Motor neuron (in vitro differentiated cells): ENCODE measurements at regions not wholly inside any gene's neighbourhood (a gene's known extent, or its start where the extent isn't known, plus 50 kb on each side); places are given as distances from the start of the nearest gene placed in this dataset.
"Not testable (repeated sequence)": the region's sequence is repeated elsewhere in the genome, so short reads cannot be mapped to it uniquely, and the experiment has no call there.

Experiments
- ATAC-seq, 8 experiments: fragments of 200-7000 bp; cut with Tn5 transposase; replicated peaks in 6 of 8; 2 replicates each; pipeline ENCODE4 v1.8.0; 2021; ENCODE audit warnings: mild to moderate bottlenecking in 8 of 8, moderate library complexity in 8 of 8
- H3K27ac ChIP-seq, 2 donors: fragments of 250-450 bp; sonication (Bioruptor Pico); 2 replicates each; pipeline ENCODE4 v1.9.0; 2021; ENCODE audit warnings: antibody characterized with exemption in 2 of 2, mild to moderate bottlenecking in 2 of 2, moderate library complexity in 1 of 2
- H3K4me1 ChIP-seq, 2 donors: fragments of 250-450 bp; sonication (Bioruptor Pico); replicated peaks in 1 of 2; 2 replicates each; pipeline ENCODE4 v1.6.1; 2021; ENCODE audit warnings: antibody characterized with exemption in 2 of 2, mild to moderate bottlenecking in 2 of 2, moderate library complexity in 1 of 2
- H3K4me3 ChIP-seq, 5 donors: fragments of 250-450 bp; sonication (Bioruptor Pico); 2 replicates each; pipeline ENCODE4 v1.9.0; 2021; ENCODE audit warnings: antibody characterized with exemption in 5 of 5, mild to moderate bottlenecking in 5 of 5, moderate library complexity in 4 of 5
- WGBS, 10 experiments: fragments of 450-650 bp; shearing (Covaris generic); methylation state at CpG; one replicate each; pipeline ENCODE4 v1.0.0; 2022; 5-methylcytosine and 5-hydroxymethylcytosine counted together
- in situ Hi-C, 9 experiments: fragments of 400-800 bp; cut with MboI; loops; one replicate each; pipeline ENCODE4 v1.15.0; 2021; ENCODE audit warnings: low sequenced_read_pairs in 9 of 9, low pct_unique_long_range_greater_than_20kb in 2 of 9; ENCODE audit not compliant: unreplicated experiment in 9 of 9

- H3K4me1 ChIP-seq, in situ Hi-C loops, H3K27ac ChIP-seq, H3K4me3 ChIP-seq: not testable (repeated sequence)
- ATAC-seq: peak in 7 of 8 experiments; percentile 62 to 93 (median 80)
- WGBS, 10 experiments: no CpG with 5 or more reads among the region's 5 CpGs
These were observed 93.7 kb upstream of the FAM72C start for GRCh38 chr1:144065299-144066060.

GRCh38 chr1:144049365-144049764 lies 77.6 kb upstream of the FAM72C start:
- no CpG with 5 or more reads among the region's 5 CpGs for WGBS, 10 experiments
- H3K4me1 ChIP-seq, H3K27ac ChIP-seq, in situ Hi-C loops, H3K4me3 ChIP-seq: not testable (repeated sequence)
- ATAC-seq: peak in 1 of 8 experiments; percentile 36

GRCh38 chr1:144046645-144047044 lies 74.9 kb upstream of the FAM72C start:
- peak in 3 of 8 experiments; percentile 28 to 94 (median 94) for ATAC-seq
- in situ Hi-C loops, H3K4me1 ChIP-seq, H3K4me3 ChIP-seq, H3K27ac ChIP-seq: not testable (repeated sequence)
- WGBS, 10 experiments: no CpG with 5 or more reads among the region's 3 CpGs

- WGBS, 10 experiments: no CpG with 5 or more reads among the region's 13 CpGs
- H3K4me1 ChIP-seq, in situ Hi-C loops, H3K27ac ChIP-seq, H3K4me3 ChIP-seq: not testable (repeated sequence)
- ATAC-seq: peak in 3 of 8 experiments; percentile 78 to 92 (median 79)
These were observed 74.2 kb upstream of the FAM72C start for GRCh38 chr1:144045751-144046546.

GRCh38 chr1:144042251-144042650 lies 70.5 kb upstream of the FAM72C start:
- no CpG with 5 or more reads among the region's 1 CpG for WGBS, 10 experiments
- H3K27ac ChIP-seq, in situ Hi-C loops, H3K4me3 ChIP-seq, H3K4me1 ChIP-seq: not testable (repeated sequence)
- ATAC-seq: peak in 1 of 8 experiments; percentile 55

- H3K4me1 ChIP-seq, H3K4me3 ChIP-seq, H3K27ac ChIP-seq, ATAC-seq, in situ Hi-C loops: not testable (repeated sequence)
- no CpG with 5 or more reads among the region's 3 CpGs for WGBS, 10 experiments
These were observed 68.5 kb upstream of the FAM72C start for GRCh38 chr1:144040293-144040692.

GRCh38 chr1:144034045-144034444 lies 62.3 kb upstream of the FAM72C start:
- no CpG with 5 or more reads among the region's 3 CpGs for WGBS, 10 experiments
- H3K4me1 ChIP-seq, H3K27ac ChIP-seq, H3K4me3 ChIP-seq, in situ Hi-C loops: not testable (repeated sequence)
- peak in 1 of 8 experiments; percentile 55 for ATAC-seq

GRCh38 chr1:144031550-144031949 lies 59.8 kb upstream of the FAM72C start:
- ATAC-seq, H3K27ac ChIP-seq, H3K4me1 ChIP-seq, H3K4me3 ChIP-seq, in situ Hi-C loops: not testable (repeated sequence)
- no CpG with 5 or more reads among the region's 2 CpGs for WGBS, 10 experiments

GRCh38 chr1:144026022-144026421 lies 54.2 kb upstream of the FAM72C start:
- in situ Hi-C loops: not testable (repeated sequence)

GRCh38 chr1:144021690-144022384 lies 50.1 kb upstream of the FAM72C start:
- peak in 2 of 8 experiments; percentile 27 to 65 for ATAC-seq
- H3K4me1 ChIP-seq, H3K27ac ChIP-seq, H3K4me3 ChIP-seq, in situ Hi-C loops: not testable (repeated sequence)
- no CpG with 5 or more reads among the region's 5 CpGs for WGBS, 10 experiments

More at GRCh38 chr1:144026022-144026421, 54.2 kb upstream of the FAM72C start:
- not testable (repeated sequence) for H3K4me3 ChIP-seq, H3K27ac ChIP-seq, H3K4me1 ChIP-seq
- no CpG with 5 or more reads among the region's 2 CpGs for WGBS, 10 experiments
- peak in 2 of 8 experiments; percentile 19 to 51 for ATAC-seq
